AG09319 (cell line): ENCODE measurements at regions not wholly inside any gene's neighbourhood (a gene's known extent, or its start where the extent isn't known, plus 50 kb on each side); places are given as distances from the start of the nearest gene placed in this dataset.
"Not testable (repeated sequence)": the region's sequence is repeated elsewhere in the genome, so short reads cannot be mapped to it uniquely, and the experiment has no call there.

Source experiments
- DNase-seq: peaks from one replicate; pipeline ENCODE4 v3.0.0-alpha.2; 2010; ENCODE audit warnings: low read depth; ENCODE audit errors: extremely low read depth
- TF ChIP-seq, protein P1 (sequence below): IDR thresholded peaks from 2 replicates; pipeline ENCODE4 v1.5.1; 2011; ENCODE audit warnings: low read depth, mild to moderate bottlenecking, inconsistent platforms, low read length, moderate library complexity

DNA sequence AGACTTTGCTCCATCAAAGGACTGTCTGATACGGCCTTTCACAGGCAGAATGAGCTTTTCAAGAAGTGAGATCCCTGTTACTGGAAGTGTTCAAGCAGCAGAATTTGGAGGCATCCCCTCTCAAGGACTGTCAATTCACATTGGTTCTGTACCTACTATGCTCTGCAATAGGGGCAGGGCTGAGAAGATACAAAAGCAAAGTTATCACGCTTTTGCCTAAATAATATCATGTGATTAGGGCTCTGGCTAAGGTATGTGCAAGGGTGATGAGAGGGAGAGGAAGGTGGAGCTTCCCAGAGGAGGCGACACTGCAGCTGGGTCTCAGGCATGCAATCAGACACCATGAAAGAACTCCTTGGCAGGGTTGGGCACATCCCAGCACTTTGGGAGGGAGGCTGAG lies 80.2 kb upstream of the PIM1 start:
- TF ChIP-seq, protein P1, sequence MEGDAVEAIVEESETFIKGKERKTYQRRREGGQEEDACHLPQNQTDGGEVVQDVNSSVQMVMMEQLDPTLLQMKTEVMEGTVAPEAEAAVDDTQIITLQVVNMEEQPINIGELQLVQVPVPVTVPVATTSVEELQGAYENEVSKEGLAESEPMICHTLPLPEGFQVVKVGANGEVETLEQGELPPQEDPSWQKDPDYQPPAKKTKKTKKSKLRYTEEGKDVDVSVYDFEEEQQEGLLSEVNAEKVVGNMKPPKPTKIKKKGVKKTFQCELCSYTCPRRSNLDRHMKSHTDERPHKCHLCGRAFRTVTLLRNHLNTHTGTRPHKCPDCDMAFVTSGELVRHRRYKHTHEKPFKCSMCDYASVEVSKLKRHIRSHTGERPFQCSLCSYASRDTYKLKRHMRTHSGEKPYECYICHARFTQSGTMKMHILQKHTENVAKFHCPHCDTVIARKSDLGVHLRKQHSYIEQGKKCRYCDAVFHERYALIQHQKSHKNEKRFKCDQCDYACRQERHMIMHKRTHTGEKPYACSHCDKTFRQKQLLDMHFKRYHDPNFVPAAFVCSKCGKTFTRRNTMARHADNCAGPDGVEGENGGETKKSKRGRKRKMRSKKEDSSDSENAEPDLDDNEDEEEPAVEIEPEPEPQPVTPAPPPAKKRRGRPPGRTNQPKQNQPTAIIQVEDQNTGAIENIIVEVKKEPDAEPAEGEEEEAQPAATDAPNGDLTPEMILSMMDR: no peak
- no peak for DNase-seq

DNA sequence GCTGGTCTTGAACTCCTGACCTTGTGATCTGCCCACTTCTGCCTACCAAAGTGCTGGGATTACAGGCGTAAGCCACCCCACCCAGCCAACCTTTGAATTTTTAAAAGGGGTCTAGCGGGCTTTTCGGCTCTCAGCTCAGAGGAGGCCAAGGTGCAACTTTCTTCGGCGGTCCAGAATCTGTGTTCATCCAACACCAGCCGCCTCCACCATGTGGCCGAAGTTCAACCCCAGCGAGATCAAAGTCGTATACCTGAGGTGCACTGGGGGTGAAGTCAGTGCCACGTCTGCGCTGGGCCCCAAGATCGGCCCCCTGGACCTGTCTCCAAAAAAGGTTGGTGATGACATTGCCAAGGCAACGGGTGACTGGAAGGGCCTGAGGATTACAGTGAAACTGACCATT lies 78.8 kb upstream of the PIM1 start:
- DNase-seq: not testable (repeated sequence)

DNA sequence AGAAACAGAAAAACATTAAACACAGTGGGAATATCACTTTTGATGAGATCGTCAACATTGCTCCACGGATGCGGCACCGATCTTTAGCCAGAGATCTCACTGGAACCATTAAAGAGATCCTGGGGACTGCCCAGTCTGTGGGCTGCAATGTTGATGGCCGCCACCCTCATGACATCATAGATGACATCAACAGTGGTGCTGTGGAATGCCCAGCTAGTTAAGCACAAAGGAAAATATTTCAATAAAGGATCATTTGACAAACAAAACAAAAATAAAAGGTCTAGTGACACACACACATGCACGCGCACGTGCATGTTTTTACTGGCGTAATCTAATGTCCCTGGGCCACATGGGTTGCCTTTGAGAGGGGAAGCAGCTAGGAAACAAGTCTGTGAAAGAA lies 78.4 kb upstream of the PIM1 start:
- not testable (repeated sequence) for DNase-seq

DNA sequence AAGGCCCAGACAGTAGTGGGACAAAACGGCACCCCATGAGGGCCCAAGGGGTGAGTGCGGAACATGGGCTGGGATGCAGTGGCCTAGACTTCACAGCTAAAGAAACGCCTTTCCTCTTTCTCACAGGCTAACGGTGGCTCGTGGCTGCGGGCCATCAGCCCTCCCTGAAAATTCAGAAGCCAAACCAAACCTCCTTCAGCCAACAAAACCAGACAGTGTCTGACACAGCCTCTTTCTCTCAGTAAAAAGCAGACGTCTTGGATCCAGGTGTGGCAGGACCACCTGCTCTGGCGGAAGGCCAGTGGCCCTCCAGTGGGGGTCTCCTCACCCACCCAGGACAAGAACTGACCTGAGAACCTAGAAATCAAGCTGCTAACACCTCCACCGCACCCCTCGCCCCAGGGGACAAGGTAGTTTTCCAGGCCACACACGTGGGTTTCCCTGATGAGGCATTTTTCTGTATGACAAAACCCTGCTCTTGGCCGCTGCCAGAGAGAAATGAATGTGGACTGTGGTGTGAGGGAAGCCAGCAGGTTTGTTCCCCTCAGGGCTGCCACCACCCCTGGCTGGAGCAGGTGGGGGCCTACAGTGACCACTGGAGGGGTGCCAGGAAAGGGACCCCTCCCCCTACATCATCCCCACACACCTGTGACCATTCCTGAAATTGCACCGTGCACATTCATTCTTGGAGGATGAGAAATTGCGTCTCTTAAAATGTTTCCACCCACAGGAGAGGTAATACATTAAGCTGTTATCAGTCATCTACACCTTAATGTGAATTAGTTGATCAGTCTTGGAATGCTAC lies 76.8 kb upstream of the PIM1 start:
- TF ChIP-seq, protein P1: no peak
- no peak for DNase-seq

DNA sequence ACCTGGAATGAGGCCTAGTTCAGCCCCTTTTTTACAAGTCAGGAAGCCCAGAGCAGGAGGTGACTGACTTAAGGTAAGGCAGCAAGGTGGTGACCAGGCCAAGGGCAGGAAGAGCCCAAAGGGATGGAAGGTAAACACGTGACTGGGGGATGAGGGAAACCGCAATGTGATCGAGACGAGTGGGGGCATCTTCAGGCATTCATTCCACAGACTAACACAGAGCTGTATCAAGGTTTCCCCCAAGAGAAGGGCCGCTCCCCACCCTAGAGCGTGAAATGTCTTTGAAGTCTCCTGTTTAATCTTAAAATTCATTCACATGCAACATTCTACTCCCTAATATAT lies 76.3 kb upstream of the PIM1 start:
- no peak for DNase-seq
- TF ChIP-seq, protein P1: no peak

DNA sequence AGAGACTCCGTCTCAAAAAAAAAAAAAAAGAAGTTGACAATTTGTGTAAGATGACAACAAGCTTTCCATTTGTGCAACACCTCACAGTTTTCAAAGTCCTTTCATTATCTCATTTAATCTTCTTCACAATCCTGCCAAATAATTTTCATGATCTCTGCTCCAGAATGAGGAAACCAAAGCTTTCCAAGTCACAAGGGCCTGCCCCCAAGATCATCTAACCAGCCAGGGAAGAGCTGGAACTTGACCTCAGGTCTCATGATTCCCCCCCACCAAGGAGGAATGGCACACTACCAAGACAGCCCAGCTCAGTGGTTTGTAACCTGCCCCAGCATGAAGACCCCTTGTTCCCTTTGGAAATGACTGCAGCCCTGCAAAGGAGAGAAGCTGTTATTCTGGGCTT lies 74.0 kb upstream of the PIM1 start:
- no peak for DNase-seq
- TF ChIP-seq, protein P1: no peak

DNA sequence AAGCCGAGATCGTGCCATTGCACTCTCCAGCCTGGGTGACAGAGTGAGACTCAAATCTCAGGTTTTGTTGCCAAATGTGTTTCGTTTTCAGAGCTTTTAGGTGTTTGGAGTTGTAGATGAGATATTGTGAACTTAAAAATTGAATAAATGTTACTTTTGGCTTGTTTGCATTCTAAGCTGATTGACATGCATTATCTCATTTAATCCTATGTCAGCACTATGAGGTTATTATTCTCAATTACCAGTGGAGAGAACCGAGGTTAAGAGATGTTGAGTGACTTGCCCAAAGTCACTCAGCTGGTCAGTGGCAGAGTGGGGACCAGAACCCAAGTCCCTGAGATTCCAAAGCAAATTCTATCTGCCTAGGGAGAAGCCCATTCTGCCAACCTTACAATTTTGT lies 72.6 kb upstream of the PIM1 start:
- TF ChIP-seq, protein P1: no peak
- DNase-seq: no peak

DNA sequence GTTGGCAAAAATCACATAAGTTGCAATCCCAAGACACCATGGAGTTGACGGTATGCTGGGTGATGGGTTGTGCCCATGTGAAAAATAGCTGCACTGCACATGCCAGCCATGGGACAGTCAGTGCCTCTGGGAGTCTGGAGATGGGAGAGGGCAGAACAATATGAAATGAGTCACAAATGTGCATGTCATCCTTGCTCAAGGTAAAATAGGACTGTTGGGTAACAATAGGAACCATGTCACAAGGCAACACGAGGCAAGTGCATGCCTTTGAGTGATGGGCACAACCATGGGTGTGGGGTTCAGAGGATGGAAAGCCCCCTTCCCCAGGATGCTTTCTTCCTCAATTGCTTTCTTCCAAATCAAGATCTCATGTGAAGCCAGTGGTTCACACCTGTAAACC lies 70.5 kb upstream of the PIM1 start:
- TF ChIP-seq, protein P1: no peak

DNA sequence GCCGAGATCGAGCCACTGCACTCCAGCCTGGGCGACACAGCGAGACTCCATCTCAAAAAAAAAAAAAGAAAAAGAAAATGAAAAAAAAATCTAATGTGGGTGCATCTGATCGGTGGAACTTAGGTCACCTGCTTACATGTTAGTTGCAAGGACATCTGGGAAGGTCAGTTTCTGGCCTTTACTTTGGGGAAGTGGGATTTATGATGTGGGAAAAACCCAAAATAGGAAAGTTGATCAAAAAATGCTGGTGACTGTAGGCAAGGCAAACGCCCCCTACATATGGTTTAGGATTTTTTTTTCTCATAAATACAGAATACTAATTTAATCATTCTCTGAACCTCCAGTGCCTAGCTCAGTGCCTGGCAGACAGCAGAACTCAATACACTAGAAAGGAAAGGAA lies 69.2 kb upstream of the PIM1 start:
- TF ChIP-seq, protein P1: no peak

More for the DNA sequence above, 70.5 kb upstream of the PIM1 start:
- DNase-seq: no peak

More for the DNA sequence above, 69.2 kb upstream of the PIM1 start:
- no peak for DNase-seq
